Prostate gland (tissue), 2 donors: ENCODE measurements at regions not wholly inside any gene's neighbourhood (a gene's known extent, or its start where the extent isn't known, plus 50 kb on each side); places are given as distances from the start of the nearest gene placed in this dataset.

Experiments used
- POLR2A ChIP-seq: fragments of 450-650 bp; IDR thresholded peaks from one replicate; pipeline ENCODE4 v1.6.1; 2016; ENCODE audit warnings: antibody characterized with exemption, mild to moderate bottlenecking
- TF ChIP-seq, protein P1 (sequence below), 4 experiments: fragments of 200-600 bp in 2 of 4; fragments of 450-650 bp in 2 of 4; sonication (generic) in 2 of 4; IDR thresholded peaks; 1 replicate in 3 of 4; 2 replicates in 1 of 4; pipeline ENCODE4 v1.5.1; 2016 to 2019; ENCODE audit warnings: antibody characterized with exemption in 4 of 4, mild to moderate bottlenecking in 2 of 4, moderate library complexity in 2 of 4

DNA sequence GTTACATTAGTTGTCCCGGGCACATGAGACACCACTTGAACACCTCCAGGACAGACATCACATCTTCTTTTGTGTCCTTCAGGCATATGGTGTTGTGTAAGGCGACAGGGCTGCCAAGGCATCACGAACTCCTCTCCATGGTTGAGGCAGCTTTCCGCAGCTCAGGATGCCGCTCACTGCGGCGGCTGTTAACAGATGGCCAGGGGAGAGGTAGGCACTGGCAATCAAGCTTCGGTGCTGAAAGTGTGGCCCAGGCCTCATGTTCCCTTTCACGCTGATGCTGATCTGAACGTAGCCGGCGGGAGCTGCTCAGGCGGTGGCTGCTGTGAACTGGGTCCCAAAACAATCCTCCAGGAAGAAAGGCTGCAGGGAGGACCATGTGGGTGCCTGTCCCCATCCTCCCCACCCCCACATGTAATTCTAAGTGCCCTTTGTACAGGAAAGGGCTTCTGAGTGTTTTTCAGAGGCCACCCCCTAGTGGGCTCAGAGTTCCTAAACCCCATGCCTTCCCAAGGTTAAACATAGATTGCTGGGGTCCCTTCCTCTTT, 287.1 kb upstream of the AJAP1 start:
- no peak for TF ChIP-seq POLR2A
- TF ChIP-seq, protein P1, sequence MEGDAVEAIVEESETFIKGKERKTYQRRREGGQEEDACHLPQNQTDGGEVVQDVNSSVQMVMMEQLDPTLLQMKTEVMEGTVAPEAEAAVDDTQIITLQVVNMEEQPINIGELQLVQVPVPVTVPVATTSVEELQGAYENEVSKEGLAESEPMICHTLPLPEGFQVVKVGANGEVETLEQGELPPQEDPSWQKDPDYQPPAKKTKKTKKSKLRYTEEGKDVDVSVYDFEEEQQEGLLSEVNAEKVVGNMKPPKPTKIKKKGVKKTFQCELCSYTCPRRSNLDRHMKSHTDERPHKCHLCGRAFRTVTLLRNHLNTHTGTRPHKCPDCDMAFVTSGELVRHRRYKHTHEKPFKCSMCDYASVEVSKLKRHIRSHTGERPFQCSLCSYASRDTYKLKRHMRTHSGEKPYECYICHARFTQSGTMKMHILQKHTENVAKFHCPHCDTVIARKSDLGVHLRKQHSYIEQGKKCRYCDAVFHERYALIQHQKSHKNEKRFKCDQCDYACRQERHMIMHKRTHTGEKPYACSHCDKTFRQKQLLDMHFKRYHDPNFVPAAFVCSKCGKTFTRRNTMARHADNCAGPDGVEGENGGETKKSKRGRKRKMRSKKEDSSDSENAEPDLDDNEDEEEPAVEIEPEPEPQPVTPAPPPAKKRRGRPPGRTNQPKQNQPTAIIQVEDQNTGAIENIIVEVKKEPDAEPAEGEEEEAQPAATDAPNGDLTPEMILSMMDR (IDR thresholded peaks at IDR 0.05) = no peak
